Liver (tissue), 8 donors: ENCODE measurements at regions not wholly inside any gene's neighbourhood (a gene's known extent, or its start where the extent isn't known, plus 50 kb on each side); places are given as distances from the start of the nearest gene placed in this dataset.

Experiments used
- DNase-seq: peaks from one replicate; pipeline ENCODE4 v3.0.0-alpha.2; 2017; ENCODE audit warnings: low spot score
- H3K27ac ChIP-seq, 2 donors: one replicate each; pipeline ENCODE4 v1.7.0; 2013; ENCODE audit warnings: inconsistent platforms in 2 of 2, low read length in 2 of 2, control low read depth in 1 of 2, low read depth in 1 of 2, mild to moderate bottlenecking in 1 of 2
- H3K27me3 ChIP-seq, 4 donors: one replicate each; pipeline versions ENCODE4 v1.6.1 to v1.7.0; 2013; ENCODE audit warnings: low read length in 3 of 4, inconsistent platforms in 1 of 4, mild to moderate bottlenecking in 1 of 4, moderate library complexity in 1 of 4; ENCODE audit not compliant: control insufficient read depth in 4 of 4, insufficient read depth in 4 of 4
- H3K36me3 ChIP-seq, 4 donors: one replicate each; pipeline versions ENCODE4 v1.6.1 to v1.7.0; 2013; ENCODE audit warnings: low read length in 3 of 4, mild to moderate bottlenecking in 3 of 4, low read depth in 1 of 4, moderate library complexity in 1 of 4; ENCODE audit not compliant: control insufficient read depth in 4 of 4, insufficient read depth in 3 of 4
- H3K4me1 ChIP-seq, 4 donors: one replicate each; pipeline versions ENCODE4 v1.6.1 to v1.7.0; 2013; ENCODE audit warnings: low read length in 3 of 4, mild to moderate bottlenecking in 3 of 4, moderate library complexity in 1 of 4; ENCODE audit not compliant: control insufficient read depth in 4 of 4, insufficient read depth in 4 of 4
- H3K4me3 ChIP-seq, 3 donors: one replicate each; pipeline versions ENCODE4 v1.6.1 to v1.7.0; 2013; ENCODE audit warnings: low read length in 3 of 3, control low read depth in 1 of 3, low read depth in 1 of 3, mild to moderate bottlenecking in 1 of 3
- H3K9ac ChIP-seq, 2 donors: one replicate each; pipeline ENCODE4 v1.7.0; 2013; ENCODE audit warnings: low read length in 2 of 2, mild to moderate bottlenecking in 2 of 2, moderate library complexity in 2 of 2, control low read depth in 1 of 2, low read depth in 1 of 2
- H3K9me3 ChIP-seq, 4 donors: one replicate each; pipeline versions ENCODE4 v1.6.1 to v1.7.0; 2013; ENCODE audit warnings: low read length in 3 of 4; ENCODE audit not compliant: control insufficient read depth in 4 of 4
- ATF3 ChIP-seq: IDR thresholded peaks from 2 replicates; pipeline ENCODE4 v1.6.1; 2016; ENCODE audit warnings: antibody characterized with exemption
- CTCF ChIP-seq: fragments of 150-350 bp; IDR thresholded peaks from 2 replicates; pipeline ENCODE4 v1.5.1; 2017; ENCODE audit warnings: improper control_type of control experiment, low read depth, low read length; ENCODE audit not compliant: missing input control
- EGR1 ChIP-seq, 2 donors: IDR thresholded peaks; 2 replicates each; pipeline ENCODE4 v1.6.1; 2016 to 2018; ENCODE audit warnings: antibody characterized with exemption in 2 of 2, low read depth in 2 of 2
- FOXA1 ChIP-seq: IDR thresholded peaks from 2 replicates; pipeline ENCODE4 v1.6.1; 2016; ENCODE audit warnings: antibody characterized with exemption
- GABPA ChIP-seq, 2 donors: IDR thresholded peaks in 1 of 2; conservative IDR thresholded peaks in 1 of 2; 2 replicates each; pipeline ENCODE4 v1.6.1; 2016; ENCODE audit warnings: antibody characterized with exemption in 2 of 2, mild to moderate bottlenecking in 1 of 2, moderate library complexity in 1 of 2
- HNF4A ChIP-seq, 2 donors: conservative IDR thresholded peaks; 2 replicates each; pipeline ENCODE4 v1.6.1; 2016; ENCODE audit warnings: antibody characterized with exemption in 2 of 2, mild to moderate bottlenecking in 2 of 2
- HNF4G ChIP-seq: IDR thresholded peaks from 2 replicates; pipeline ENCODE4 v1.6.1; 2016; ENCODE audit warnings: antibody characterized with exemption
- JUND ChIP-seq, 2 donors: IDR thresholded peaks; 2 replicates each; pipeline ENCODE4 v1.6.1; 2016; ENCODE audit warnings: antibody characterized with exemption in 2 of 2
- MAX ChIP-seq: IDR thresholded peaks from 2 replicates; pipeline ENCODE4 v1.6.1; 2016; ENCODE audit warnings: antibody characterized with exemption
- NR2F2 ChIP-seq: IDR thresholded peaks from 2 replicates; pipeline ENCODE4 v1.6.1; 2016; ENCODE audit warnings: antibody characterized with exemption
- RAD21 ChIP-seq, 2 donors: IDR thresholded peaks; 2 replicates each; pipeline ENCODE4 v1.6.1; 2016; ENCODE audit warnings: antibody characterized with exemption in 2 of 2, mild to moderate bottlenecking in 2 of 2
- REST ChIP-seq: IDR thresholded peaks from 2 replicates; pipeline ENCODE4 v1.6.1; 2016; ENCODE audit warnings: antibody characterized with exemption, mild to moderate bottlenecking
- RXRA ChIP-seq, 2 donors: IDR thresholded peaks; 2 replicates each; pipeline ENCODE4 v1.6.1; 2017 to 2018; ENCODE audit warnings: antibody characterized with exemption in 2 of 2, mild to moderate bottlenecking in 1 of 2
- SP1 ChIP-seq: IDR thresholded peaks from 2 replicates; pipeline ENCODE4 v1.6.1; 2018; ENCODE audit warnings: antibody characterized with exemption, mild to moderate bottlenecking
- TAF1 ChIP-seq: conservative IDR thresholded peaks from 2 replicates; pipeline ENCODE4 v1.6.1; 2016; ENCODE audit warnings: antibody characterized with exemption, mild to moderate bottlenecking
- YY1 ChIP-seq: IDR thresholded peaks from 2 replicates; pipeline ENCODE4 v1.6.1; 2016; ENCODE audit warnings: antibody characterized with exemption, mild to moderate bottlenecking
- WGBS: extraction: QIAGEN DNeasy Blood & Tissue Kit; methylation state at CpG from one replicate; pipeline ENCODE4 v1.1.7; 2013; 5-methylcytosine and 5-hydroxymethylcytosine counted together
- donor health status: healthy.
- donor health status: healthy.
- donor health status: healthy.
- donor health status: healthy.
- donor health status: healthy.

- WGBS = 82% methylated on average over 1 of the region's 1 CpG
- DNase-seq = no peak
- H3K9ac ChIP-seq = no peak overlapping the region
- no peak overlapping the region for H3K27ac ChIP-seq
- no peaks in the 10 kb centered on the region for H3K9me3 ChIP-seq
- TF ChIP-seq ATF3 (no peak), EGR1 (IDR thresholded peaks at IDR 0.05; ENCODE audit: low read depth in 2 of 2) (no peak), SP1 (no peak), HNF4A (conservative IDR thresholded peaks at IDR 0.05) (no peak), RAD21 (IDR thresholded peaks at IDR 0.05) (no peak), MAX (no peak), CTCF (no peak), REST (no peak)
- no peaks in the 10 kb centered on the region for H3K27me3 ChIP-seq
- no peak overlapping the region for H3K4me3 ChIP-seq
- no peaks in the 10 kb centered on the region for H3K36me3 ChIP-seq
- no peaks in the 10 kb centered on the region for H3K4me1 ChIP-seq
These were observed 1601.9 kb upstream of the ADGRL3 start for GRCh38 chr4:59598330-59598618.

GRCh38 chr4:59608466-59608865, 1591.7 kb upstream of the ADGRL3 start:
- 68% methylated on average over 1 of the region's 1 CpG for WGBS
- Histone ChIP-seq H3K9me3 (no peaks in the 10 kb centered on the region), H3K4me1 (peaks cover 0 to 4% (median under 1%) of the 10 kb centered on the region in 4 donors), H3K27ac (no peak overlapping the region), H3K27me3 (no peaks in the 10 kb centered on the region), H3K4me3 (no peak overlapping the region), H3K9ac (no peak overlapping the region), H3K36me3 (no peaks in the 10 kb centered on the region)
- DNase-seq = no peak
- TF ChIP-seq NR2F2 = no peak
- TF ChIP-seq HNF4A (conservative IDR thresholded peaks at IDR 0.05) = no peak
- TF ChIP-seq RAD21 (IDR thresholded peaks at IDR 0.05) = no peak
- TF ChIP-seq EGR1 (IDR thresholded peaks at IDR 0.05; ENCODE audit: low read depth in 2 of 2) = no peak
- no peak for TF ChIP-seq RXRA (IDR thresholded peaks at IDR 0.05)
- no peak for TF ChIP-seq ATF3
- no peak for TF ChIP-seq YY1
- TF ChIP-seq MAX = no peak
- TF ChIP-seq TAF1 = no peak
- no peak for TF ChIP-seq HNF4G
- no peak for TF ChIP-seq GABPA (IDR thresholded peaks at IDR 0.05 in 1 of 2, conservative IDR thresholded peaks at IDR 0.05 in 1 of 2)
- no peak for TF ChIP-seq SP1
- TF ChIP-seq JUND (IDR thresholded peaks at IDR 0.05) = no peak
- TF ChIP-seq FOXA1 = no peak
